GM21423 (cell line): ENCODE measurements at regions not wholly inside any gene's neighbourhood (a gene's known extent, or its start where the extent isn't known, plus 50 kb on each side); places are given as distances from the start of the nearest gene placed in this dataset.
"Not testable (repeated sequence)": the region's sequence is repeated elsewhere in the genome, so short reads cannot be mapped to it uniquely, and the experiment has no call there.

Source experiments
- ATAC-seq: cut with Tn5 transposase; IDR thresholded peaks from one replicate; pipeline ENCODE4 v1.9.1; 2021; ENCODE audit warnings: mild to moderate bottlenecking, moderate library complexity; ENCODE audit not compliant: unreplicated experiment

DNA sequence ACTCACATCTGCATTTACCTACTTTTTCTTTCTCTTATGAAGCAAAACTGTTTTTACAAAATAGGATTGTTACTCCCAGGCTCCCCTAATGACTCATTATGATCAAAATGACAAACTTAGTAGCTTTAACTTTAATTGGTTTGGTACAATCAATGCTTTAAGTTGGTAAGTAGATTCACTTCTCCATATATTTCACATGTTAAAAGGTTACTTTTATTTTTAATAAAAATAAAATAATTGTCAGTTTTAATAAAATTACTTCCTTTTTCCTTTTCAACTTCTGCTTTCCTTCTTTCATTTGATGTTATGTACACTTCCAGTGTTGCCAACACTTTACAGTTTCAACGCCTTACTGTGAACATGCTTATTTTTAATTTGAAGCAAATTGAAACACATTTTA is 477.6 kb downstream of the SETD4 start:
- ATAC-seq = no peak

DNA sequence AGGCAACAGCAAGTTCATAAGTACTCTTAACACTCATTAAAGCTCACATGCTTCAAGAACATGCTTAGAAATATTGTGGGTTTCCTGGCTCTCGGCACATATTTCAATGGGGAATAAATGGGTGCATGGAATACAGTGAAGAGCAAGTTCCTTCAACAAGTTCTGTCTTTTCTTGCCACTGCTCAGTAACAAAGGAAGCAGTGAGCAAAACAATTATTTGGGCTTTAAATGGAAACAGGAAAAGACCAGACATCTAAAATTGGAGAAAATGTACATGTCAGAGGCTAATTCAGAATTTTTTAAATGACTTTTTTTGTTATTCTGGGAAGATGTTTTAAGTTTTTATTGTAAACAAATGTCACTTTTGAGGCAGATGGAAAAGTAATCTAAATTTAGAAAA is 478.7 kb downstream of the SETD4 start:
- no peak for ATAC-seq

DNA sequence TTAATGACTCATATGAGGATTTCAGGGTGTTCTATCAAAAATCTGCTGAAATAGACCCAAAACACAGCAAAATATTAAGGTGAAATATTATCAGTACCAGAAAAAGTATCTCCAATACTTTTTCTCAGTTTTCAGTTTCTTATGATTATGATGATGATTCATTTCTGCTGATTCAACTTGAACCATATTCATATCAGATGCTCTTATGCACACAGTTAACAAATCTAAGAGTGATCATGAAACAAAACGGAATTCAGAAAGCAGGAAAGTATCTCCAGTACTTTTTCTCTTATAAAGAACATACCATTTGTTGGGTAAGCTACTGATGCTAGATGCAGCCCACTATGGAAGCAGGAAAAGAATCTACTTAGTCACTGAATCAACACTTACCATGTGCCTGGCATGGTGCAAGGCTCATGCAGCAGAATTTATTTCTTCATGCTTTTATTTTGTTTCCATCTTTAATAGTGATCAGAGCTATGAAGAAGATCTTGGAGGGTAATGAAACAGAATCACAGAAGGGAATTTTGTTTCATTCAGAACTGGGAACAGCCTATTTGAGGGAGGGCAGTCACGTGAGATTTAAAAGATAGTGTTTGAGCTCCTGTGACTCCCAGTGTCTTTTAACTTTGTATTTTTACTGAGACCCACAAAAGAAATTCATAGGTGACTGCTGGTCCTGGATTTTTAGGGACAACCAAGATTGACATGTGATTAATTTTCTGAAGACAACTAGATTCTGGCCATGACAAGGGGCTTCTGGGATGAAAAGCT is 480.6 kb downstream of the SETD4 start:
- ATAC-seq = no peak

DNA sequence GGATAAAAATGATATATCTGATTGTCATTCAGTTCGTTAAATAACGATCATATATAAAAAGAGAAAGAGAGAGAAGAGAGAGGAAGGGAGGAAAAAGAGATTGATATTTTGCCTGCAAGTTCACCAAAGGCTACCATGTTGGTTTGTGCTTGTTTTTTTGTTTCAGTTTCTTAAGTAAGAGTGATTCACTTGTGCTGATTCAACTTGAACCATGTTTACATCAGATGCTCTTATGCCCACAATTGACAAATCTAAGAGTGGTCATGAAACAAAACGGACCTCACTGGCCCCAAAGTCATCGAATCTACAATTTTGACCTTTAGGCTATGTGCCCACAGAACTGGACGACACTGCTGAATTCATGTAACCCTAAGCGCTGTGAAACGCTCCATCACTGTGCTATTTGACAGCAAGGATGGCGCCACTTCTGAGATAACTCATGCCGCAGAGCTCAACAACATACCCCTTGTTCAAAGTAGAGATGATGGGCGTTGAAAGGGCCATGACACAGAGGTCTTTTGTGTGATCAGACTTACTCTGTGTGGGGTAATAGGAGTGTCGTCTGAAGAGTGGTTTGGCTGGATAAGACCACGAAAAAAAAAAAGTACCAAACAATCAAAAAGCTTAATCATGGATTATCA is 481.4 kb downstream of the SETD4 start:
- no peak for ATAC-seq

DNA sequence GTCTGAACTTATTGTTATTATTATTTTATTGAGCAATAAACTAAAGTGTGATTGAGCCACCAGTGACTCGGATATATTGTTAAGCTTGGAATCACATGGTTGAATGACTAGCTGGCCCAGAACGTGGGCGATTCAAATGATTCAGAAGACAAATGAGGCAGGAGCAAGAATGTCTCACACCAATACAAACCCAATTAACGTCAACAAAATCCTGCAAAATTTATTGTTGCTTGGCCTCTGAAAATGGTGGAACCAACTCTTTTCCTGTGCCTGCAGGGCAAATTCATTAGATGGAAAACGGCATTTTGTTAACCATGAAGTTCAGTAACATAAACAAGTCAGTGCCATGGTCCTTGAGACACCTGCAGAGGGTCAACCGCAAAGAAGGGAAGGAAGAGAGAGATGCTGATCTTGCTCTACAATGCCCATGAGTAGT is 482.0 kb downstream of the SETD4 start:
- no peak for ATAC-seq

DNA sequence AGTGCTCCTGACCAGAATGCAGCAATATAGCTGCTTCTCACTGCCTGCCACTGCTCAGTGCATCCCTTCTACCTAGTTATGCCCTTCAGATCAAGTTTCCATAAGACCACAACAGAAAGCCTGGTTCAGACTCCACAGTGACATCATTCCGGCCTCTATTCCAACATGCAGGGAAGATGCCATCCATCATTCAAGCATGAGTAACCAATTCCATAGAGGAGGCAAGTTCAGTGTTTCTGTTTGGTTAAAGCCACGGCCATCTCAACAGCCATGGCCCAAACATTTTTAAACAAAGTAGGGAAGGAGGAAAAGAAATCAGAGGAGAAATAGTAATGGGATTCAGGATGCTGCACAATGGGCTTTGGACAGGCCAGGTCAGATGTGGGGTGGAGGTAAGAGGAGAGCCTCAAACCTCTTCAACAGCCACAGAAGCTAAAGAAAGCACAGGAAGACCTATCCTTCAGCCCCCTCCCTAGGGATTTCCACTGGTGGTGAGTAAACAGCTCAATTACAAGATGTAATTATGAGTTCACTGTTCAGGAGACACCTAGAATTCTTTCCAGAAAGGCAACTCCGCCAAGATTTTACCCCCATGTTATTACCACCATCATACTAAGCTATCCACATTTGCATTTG is 484.9 kb downstream of the SETD4 start:
- no peak for ATAC-seq

DNA sequence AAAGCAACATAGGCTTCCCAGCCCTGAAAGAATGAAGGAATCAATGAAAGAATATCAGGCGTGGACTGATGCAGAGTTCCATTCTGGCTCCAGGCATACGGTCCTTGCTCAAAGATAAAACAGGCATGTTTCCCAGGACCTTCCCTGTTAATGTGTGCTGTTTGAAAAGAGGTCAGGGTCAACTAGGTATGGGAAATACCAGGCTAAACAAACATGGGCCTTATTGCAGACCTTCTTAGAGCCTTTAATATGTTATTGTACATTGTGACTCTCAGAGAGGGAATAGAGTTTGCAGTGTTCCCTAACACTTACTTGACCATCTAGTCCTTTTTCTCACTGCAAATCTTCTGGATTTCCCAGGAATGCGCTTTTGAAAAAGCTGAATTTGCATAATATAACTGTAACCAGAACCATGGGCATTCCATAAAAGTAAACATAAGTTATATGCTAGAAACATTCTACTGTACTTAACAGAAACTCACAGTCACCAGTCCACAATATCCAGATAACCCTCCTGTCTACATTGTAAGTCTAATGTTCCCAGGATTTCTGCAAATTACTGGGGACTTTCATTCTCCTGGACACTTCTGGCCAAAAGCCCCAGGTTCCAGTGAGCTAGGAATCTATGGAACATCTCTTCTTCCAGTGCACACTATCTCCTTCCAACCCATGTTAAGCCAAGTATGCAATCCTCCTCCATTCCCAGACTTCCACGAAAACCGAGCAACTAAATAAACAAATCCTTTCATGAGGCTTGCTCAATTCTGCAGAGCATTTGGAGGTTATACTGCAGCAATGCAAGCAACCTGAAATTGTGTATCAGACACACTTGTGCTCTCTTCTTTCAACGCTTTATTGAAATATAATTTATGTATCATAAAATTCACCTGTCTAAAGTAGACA is 486.6 kb downstream of the SETD4 start:
- no peak for ATAC-seq

DNA sequence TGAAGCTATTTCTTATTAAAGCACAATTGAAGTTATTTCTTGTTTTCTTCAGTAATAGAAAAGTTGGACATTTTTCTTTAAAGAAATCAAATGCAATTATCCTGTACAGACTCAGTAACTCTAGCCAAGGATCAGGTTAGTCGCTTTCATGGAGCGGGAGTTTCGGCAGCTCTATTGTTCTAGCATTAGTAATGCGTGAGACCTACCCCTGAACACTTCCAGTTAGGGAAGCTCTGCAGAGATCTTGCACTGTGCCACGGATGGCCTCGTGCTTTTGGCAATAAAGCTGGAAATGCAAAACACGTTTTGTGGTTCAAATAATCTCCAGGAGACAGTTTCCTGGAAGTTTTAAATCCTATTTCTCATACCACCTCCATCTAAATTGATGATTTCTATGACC is 488.4 kb downstream of the SETD4 start:
- ATAC-seq = no peak

DNA sequence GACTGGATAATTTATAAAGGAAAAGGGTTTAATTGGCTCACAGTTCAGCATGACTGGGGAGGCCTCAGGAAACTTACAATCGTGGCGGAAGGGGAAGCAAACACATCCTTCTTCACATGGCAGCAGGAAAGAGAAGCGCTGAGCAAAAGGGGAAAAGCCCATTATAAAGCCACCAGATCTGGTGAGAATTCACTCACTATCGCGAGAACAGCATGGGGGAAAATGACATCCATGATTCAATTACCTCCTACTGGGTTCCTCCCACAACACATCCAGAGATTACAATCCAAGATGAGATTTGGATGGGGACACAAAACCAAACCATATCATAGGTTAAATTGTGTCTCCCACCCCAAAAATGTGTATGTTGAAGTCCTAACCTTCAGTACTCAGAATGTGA is 491.7 kb downstream of the SETD4 start:
- ATAC-seq = no peak

DNA sequence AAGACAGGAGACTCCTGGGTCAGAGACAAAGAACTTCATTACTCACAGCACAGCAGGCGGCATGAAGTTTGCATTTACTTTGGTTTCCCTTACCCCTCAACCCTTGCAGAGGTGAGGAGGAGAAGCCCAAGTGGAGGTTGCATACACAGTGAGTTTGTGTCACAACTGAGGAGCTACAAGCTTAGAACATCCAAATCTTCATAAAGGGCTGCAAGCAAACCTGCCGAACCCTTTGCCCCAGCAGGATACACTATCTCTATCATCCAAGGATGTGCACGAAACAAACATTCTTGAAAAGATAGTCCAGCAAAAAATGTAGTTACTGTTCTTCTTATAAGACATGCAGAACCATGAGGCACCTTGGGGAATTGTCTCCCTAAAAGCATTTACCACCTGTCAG is 493.5 kb downstream of the SETD4 start:
- no peak for ATAC-seq

DNA sequence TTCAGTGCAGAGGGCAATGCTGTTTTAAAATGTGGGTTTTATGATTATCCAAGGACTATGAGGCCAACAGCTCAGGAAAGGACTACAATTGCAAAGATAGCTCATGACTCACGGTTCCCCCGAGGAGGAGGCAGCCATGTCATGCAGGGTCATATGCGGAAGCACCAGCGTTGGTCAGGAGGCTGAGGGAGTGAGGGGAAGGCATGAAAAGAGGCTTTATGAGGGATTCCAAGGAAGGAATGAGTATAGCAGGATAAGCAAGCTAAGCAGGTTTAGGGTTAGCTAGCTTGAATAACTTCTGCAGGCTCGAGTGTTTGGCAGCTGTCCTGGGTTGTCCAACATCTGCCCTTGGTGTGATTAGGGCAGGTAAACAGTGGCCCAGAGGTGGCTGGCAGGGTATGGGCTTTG is 495.1 kb downstream of the SETD4 start:
- ATAC-seq = no peak

DNA sequence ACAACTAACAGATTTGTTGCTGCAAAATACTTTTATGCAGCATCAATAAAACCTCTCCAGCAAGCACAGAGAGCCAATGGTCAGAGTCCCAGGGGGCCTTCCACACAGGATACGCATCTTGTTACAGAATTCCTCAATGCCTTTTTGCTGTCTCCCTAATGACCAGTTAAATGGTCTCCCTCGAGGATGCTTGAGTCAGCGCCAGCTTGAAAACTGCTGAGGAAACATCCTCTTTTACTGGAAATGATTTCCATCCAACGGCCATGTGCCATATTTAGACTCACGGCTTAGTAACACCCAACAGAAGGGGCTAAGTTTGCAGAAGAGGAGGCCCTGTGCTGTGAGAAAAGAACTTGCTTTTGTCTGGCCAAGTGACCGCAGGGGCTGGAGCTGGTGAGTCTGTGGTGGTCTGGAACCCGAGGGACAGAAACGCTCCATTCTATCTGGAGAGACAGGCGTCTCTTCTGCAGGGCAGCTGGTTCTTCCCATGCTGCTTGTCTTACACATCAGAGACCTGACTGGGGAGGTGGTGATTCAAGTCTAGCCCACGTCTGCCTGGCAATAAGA is 496.4 kb downstream of the SETD4 start:
- ATAC-seq = no peak

DNA sequence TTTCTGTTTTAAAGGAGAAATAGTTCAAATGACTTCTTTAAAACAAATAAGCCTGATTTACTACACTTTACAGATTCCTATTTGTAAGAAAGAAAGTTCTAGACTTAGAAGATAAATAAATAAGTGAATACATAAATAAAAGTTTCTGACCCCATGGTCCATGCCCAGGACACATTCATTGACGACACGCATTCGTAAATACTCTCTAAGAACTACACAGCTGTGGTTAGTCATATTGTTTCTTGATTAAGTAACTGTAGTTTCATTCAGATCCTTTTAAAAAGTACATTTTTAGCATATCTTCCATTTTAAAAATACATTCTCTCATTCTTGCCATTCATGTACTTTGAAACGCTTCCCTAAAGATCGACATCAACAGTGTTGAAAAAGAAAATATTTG is 497.4 kb downstream of the SETD4 start:
- ATAC-seq = no peak

DNA sequence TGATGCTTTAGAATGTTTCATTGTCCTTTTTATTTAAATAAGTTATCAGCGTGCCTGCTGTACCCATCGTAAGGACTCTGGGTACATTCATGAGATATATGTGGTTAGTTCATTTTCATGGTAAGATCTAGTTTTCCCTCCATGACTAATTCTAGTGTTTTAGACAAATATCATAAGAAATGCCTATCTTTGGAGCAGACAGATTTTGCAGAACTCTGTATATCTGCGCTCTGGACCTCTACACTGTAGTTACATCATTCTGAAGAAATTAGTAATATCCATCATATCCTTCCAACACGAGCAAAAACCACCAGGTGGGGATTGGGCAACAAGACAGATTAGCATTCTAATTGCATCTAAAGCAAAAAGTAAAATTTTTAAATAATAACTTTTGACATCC is 499.2 kb downstream of the SETD4 start:
- no peak for ATAC-seq

DNA sequence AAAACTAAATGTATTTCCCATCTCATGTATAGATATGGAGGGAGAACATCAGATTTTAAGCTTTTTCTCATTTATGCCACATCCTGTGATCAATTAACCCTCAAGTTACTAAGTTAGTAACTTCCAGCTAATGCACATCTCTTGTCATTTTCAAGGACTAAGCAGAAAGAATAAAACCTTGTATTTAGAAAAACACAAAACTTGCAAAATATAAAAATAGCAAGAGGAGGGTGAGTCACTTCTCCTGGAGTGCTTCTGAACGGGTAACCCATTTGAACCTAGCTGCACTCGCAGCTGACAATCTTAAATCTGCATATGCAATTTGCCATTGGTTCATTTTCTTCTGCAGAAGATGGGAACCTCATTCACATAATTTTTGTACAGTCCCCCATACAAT is 500.5 kb downstream of the SETD4 start:
- no peak for ATAC-seq

DNA sequence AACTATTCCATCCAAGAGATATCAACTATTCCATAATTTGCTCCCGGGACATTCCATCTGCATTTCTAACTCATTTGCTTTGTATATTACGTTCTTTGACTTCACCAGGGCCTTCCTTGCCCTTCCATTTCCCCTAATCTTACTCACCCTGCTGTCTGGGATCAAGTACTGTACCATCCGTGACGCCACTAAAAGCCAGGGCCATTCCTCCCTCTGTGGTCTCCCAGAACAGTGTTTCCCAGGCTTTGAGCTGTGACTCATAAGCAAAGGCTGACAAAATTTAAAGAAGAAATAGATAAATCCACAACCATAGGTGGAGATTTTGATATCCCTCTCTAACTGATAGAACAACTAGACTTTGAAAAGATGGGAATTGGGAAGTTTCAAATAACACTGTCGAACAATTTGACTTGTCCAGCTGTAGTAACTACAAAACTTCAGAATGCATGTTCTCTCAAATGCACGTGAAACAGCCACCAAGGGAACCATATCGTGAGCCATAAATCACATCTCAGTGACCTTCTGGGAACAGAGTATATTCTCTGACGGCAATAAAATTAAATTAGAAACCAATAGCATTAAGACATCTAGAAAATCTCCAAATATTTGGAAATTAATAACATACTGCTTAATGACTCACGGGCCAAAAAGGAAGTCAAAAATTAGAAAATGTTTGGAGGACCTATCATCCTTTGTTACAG is 501.0 kb downstream of the SETD4 start:
- ATAC-seq = no peak

DNA sequence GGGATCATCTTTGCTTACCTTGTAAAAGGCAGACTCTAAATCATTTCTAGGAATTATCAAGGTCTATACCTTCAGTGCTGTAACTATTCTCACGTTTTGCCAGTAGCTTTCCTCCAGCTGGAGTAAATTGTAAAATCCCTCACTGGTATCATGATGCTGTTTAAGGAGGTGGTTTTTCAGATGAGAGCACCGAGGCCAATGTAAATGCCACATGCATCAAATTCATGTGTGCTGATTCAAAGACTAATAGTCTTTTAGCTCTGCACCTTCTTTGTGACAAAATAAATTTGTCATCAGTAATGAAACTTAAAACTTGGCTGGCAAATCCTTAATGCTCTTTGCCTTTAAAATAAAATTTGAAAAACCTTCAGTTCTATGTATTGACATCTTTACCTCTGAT is 503.8 kb downstream of the SETD4 start:
- ATAC-seq = no peak

DNA sequence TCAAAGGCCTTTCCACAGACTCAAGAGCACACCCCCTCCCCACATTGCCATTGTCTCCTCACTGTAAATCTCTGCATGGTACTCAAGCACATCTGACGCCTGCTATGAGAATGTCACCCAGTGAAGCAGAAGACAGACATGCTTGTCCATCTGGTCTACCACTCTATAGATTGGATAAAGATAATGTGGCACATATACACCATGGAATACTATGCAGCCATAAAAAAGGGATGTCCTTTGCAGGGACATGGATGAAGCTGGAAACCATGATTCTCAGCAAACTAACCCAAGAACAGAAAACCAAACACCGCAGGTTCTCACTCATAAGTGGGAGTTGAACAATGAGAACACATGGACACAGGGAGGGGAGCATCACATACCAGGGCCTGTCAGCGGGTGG is 503.4 kb upstream of the RUNX1 start:
- ATAC-seq = not testable (repeated sequence)

DNA sequence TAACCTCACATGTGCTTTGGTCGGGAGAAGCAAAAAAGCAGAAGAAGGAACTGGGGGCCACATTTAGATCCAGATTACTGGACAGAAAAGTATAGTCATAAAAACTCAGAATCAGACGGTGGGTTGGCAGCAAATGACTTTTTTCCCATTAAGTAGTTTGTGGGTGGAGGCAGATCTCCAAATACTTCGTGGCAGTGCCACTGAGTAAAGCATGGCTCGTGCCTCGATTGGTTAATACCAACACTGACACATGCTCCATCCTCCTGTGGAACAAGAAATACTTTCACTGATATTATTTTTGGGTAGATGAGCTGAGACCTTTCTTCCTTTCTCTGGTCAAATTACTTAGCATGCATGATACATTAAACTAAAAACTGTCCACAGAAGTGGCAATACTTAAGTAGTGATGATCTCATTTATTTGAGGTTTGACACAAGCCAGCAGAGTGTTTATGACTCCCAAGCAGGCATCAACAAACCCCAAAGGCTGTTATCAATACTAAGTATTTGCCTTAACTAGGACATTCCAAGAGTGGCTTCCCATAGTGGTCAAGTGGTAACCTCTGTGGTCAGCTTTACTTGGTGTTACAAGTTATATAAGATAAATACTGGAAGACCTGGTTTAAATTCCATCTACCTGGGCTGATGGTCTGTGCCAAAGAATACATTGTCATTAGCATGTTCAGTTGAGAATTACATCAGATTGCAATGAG is 500.0 kb upstream of the RUNX1 start:
- ATAC-seq = no peak
